Loucy (cell line): ENCODE measurements at regions not wholly inside any gene's neighbourhood (a gene's known extent, or its start where the extent isn't known, plus 50 kb on each side); places are given as distances from the start of the nearest gene placed in this dataset.

Experiments used
- EZH2phosphoT487 ChIP-seq: fragments of 200-600 bp; IDR thresholded peaks from 2 replicates; pipeline ENCODE4 v1.6.1; 2018; ENCODE audit warnings: antibody characterized with exemption, mild to moderate bottlenecking, moderate library complexity, borderline replicate concordance
- TF ChIP-seq, protein P1 (sequence below): fragments of 200-600 bp; sonication (generic); conservative IDR thresholded peaks from 2 replicates; pipeline ENCODE4 v1.5.1; 2014; ENCODE audit warnings: mild to moderate bottlenecking, antibody characterized with exemption, low read length

DNA sequence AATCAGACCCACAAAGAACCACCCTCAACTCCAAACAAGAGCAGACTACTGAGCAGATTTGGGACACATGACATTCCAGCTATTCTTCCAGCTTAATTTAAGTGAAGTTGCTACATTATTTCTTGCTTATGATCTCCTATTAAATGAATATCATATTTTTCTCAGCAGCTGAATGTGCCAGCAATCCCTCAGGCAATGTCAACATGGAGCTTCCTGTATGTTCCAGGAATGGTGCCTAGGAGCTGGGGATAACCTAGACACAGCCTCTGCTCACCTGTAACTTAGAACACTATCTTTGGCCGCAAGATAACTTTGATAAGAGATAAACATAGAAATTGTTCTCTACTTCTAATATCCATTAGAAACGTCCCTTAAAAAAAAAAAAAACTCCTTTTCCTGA lies 274.4 kb upstream of the RASGEF1B start:
- TF ChIP-seq, protein P1, sequence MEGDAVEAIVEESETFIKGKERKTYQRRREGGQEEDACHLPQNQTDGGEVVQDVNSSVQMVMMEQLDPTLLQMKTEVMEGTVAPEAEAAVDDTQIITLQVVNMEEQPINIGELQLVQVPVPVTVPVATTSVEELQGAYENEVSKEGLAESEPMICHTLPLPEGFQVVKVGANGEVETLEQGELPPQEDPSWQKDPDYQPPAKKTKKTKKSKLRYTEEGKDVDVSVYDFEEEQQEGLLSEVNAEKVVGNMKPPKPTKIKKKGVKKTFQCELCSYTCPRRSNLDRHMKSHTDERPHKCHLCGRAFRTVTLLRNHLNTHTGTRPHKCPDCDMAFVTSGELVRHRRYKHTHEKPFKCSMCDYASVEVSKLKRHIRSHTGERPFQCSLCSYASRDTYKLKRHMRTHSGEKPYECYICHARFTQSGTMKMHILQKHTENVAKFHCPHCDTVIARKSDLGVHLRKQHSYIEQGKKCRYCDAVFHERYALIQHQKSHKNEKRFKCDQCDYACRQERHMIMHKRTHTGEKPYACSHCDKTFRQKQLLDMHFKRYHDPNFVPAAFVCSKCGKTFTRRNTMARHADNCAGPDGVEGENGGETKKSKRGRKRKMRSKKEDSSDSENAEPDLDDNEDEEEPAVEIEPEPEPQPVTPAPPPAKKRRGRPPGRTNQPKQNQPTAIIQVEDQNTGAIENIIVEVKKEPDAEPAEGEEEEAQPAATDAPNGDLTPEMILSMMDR, result no peak
- no peak for TF ChIP-seq EZH2phosphoT487
